ENCODE measurements at regions not wholly inside any gene's neighbourhood (a gene's known extent, or its start where the extent isn't known, plus 50 kb on each side); places are given as distances from the start of the nearest gene placed in this dataset.

DNA sequence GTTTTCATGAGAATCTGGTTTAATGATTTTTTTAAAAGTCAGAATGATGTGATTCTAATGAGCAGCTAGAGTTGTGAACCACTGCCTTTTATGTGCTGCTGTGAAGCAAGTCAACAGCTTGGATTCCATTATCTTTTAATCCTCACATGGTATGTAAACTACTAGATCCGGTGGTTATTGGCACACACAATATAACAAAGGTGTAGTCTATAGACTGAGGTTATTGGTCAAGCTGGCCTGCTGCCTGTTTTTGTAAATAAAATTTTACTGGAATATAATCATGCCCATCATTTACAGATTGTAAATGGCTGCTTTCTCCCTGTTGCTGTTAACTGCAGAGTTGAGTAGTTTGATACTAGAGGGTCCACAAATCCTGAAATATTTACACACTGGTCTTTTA lies 103.1 kb downstream of the OTOL1 start:
- DNase-seq (ENCODE audit: insufficient read length, low spot score) (no peak), FAIRE-seq (no peak)
- no peak for TF ChIP-seq CTCF (IDR thresholded peaks at IDR 0.05; ENCODE audit: insufficient read depth, missing control alignments)

DNA sequence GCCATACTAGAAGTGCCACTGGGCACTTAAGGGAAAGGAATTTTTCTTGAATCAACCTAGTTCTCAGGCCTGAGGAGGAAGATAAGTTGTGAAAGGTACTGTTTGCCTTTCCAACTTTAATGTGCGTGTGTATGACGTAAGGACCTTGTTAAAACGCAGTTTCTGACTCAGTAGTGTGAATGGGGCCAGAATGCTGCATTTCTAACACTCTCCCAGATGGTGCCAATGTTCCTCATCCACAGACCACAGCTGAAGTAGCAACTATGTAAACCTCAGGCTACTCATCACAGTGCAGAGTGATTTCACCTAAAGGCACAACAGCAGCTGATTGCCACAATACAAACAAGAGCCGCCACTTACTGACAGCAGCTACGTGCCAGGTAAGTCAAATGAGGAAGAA lies 103.6 kb downstream of the OTOL1 start:
- no peak for FAIRE-seq
- DNase-seq (ENCODE audit: insufficient read length, low spot score) = no peak
- TF ChIP-seq CTCF (IDR thresholded peaks at IDR 0.05; ENCODE audit: insufficient read depth, missing control alignments) = no peak

GRCh38 chr3:161602475-161602874 lies 105.9 kb downstream of the OTOL1 start:
- DNase-seq (ENCODE audit: insufficient read length, low spot score) = no peak
- no peak for TF ChIP-seq CTCF (IDR thresholded peaks at IDR 0.05; ENCODE audit: insufficient read depth, missing control alignments)
- no peak for FAIRE-seq

DNA sequence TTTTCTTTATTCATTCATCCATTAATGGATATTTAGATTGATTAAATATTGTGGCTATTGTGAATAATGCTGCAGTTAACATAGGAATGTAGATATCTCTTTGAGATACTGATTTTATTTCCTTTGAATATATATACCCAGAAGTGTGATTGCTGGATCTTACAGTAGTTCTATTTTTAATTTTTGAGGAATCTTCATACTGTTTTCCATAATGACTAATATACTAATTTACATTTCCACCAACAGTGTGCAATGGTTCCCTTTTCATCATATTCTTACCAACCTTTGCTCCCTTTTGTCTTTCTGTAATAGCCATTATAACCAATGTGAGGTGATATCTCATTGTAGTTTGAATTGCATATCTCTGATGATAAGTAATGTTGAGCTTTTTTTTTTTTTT lies 106.3 kb downstream of the OTOL1 start:
- DNase-seq (ENCODE audit: insufficient read length, low spot score) (no peak), FAIRE-seq (no peak)
- TF ChIP-seq CTCF (IDR thresholded peaks at IDR 0.05; ENCODE audit: insufficient read depth, missing control alignments) = no peak

GRCh38 chr3:161607056-161607455 lies 110.4 kb downstream of the OTOL1 start:
- DNase-seq (ENCODE audit: insufficient read length, low spot score) (no peak), FAIRE-seq (no peak)
- no peak for TF ChIP-seq CTCF (IDR thresholded peaks at IDR 0.05; ENCODE audit: insufficient read depth, missing control alignments)

GRCh38 chr3:161619351-161619750 lies 122.7 kb downstream of the OTOL1 start:
- TF ChIP-seq CTCF (IDR thresholded peaks at IDR 0.05; ENCODE audit: insufficient read depth, missing control alignments) = no peak
- FAIRE-seq = no peak

DNA sequence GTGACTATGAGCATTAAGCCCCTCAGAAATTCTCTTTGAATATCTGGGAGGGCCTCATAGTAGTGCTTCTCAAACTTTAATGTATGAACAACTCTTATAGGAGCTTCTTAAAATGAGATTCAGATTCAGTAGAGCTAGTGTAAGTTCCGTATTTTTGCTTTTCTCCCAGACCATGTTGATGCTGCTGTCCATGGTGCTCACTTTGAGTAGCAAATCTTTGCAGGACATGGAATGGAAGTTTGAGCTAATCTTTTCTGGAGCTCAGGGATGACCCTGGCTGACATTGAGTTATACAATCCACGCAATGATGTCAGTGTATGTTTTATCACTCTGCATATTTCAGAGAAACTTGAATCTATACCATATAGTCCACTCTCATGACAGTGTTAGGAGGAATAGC lies 134.2 kb downstream of the OTOL1 start:
- FAIRE-seq (no peak), DNase-seq (ENCODE audit: insufficient read length, low spot score) (no peak)
- no peak for TF ChIP-seq CTCF (IDR thresholded peaks at IDR 0.05; ENCODE audit: insufficient read depth, missing control alignments)

More at GRCh38 chr3:161619351-161619750, 122.7 kb downstream of the OTOL1 start:
- DNase-seq (ENCODE audit: insufficient read length, low spot score) = no peak
